Muscle layer of duodenum (tissue), 2 donors: ENCODE measurements at regions not wholly inside any gene's neighbourhood (a gene's known extent, or its start where the extent isn't known, plus 50 kb on each side); places are given as distances from the start of the nearest gene placed in this dataset.
"Not testable (repeated sequence)": the region's sequence is repeated elsewhere in the genome, so short reads cannot be mapped to it uniquely, and the experiment has no call there.

Source experiments
- H3K27ac ChIP-seq: one replicate; pipeline ENCODE4 v1.7.0; 2013; ENCODE audit warnings: mild to moderate bottlenecking, low read length
- H3K27me3 ChIP-seq: one replicate; pipeline ENCODE4 v1.7.0; 2013; ENCODE audit warnings: low read depth, mild to moderate bottlenecking, control low read depth, low read length
- H3K36me3 ChIP-seq, 2 donors: one replicate each; pipeline ENCODE4 v1.7.0; 2013; ENCODE audit warnings: low read length in 2 of 2, control low read depth in 1 of 2, mild to moderate bottlenecking in 1 of 2; ENCODE audit not compliant: insufficient read depth in 2 of 2, control insufficient read depth in 1 of 2
- H3K4me1 ChIP-seq, 2 donors: one replicate each; pipeline ENCODE4 v1.7.0; 2013; ENCODE audit warnings: low read length in 2 of 2, mild to moderate bottlenecking in 2 of 2, control low read depth in 1 of 2, moderate library complexity in 1 of 2; ENCODE audit not compliant: insufficient read depth in 2 of 2, control insufficient read depth in 1 of 2
- H3K4me3 ChIP-seq, 2 donors: one replicate each; pipeline ENCODE4 v1.7.0; 2013; ENCODE audit warnings: low read length in 2 of 2, low read depth in 1 of 2, mild to moderate bottlenecking in 1 of 2
- H3K9me3 ChIP-seq, 2 donors: one replicate each; pipeline ENCODE4 v1.7.0; 2013; ENCODE audit warnings: low read length in 2 of 2, control low read depth in 1 of 2, mild to moderate bottlenecking in 1 of 2; ENCODE audit not compliant: control insufficient read depth in 1 of 2
- donor health status: healthy.

DNA sequence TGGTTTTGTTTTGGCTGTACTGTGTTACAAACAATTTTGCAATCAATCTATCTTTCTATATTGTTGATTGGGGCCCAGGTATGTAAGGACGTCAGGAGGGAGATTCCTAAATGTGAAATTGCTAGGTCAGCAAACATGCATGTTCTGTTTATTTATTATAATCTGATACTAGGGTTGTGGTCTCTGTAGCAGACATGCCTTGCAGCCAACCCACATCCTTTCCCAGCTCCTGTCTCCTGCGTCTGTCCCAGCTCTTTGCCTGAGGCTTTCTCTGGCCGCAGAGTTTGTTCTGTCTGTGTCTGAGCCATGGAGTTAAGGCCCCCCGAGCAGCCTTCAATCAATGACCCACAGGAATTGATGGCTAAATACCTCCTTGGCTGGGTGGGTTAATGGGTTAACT, 124.0 kb upstream of the ZEB1 start:
- Histone ChIP-seq H3K9me3 (no peaks in the 10 kb centered on the region), H3K36me3 (no peaks in the 10 kb centered on the region), H3K27me3 (no peaks in the 10 kb centered on the region), H3K4me1 (no peaks in the 10 kb centered on the region), H3K27ac (no peak overlapping the region), H3K4me3 (no peak overlapping the region)

GRCh38 chr10:31197886-31198285, 121.1 kb upstream of the ZEB1 start:
- H3K9me3 ChIP-seq = no peaks in the 10 kb centered on the region
- H3K4me3 ChIP-seq = no peak overlapping the region
- no peaks in the 10 kb centered on the region for H3K27me3 ChIP-seq
- H3K36me3 ChIP-seq = no peaks in the 10 kb centered on the region
- no peaks in the 10 kb centered on the region for H3K4me1 ChIP-seq
- H3K27ac ChIP-seq = no peak overlapping the region

DNA sequence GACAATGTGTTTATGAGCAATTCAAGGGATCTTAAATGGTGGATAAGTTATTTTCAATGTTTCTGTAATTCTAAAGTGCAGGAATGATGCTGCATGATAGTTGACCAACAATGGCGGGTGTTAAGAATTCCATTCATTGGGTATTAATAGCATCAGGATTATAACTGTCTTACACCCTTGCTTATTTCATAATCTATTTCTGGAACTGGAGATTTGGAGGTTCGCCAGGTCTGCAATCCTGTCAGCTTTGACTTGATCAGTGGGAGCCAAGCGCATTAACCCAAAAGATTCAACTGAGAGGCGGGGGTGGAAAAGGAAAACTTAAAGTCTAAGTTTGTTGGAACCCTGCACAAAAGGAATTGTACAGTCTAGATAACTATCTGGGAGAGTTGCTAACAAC, 114.9 kb upstream of the ZEB1 start:
- Histone ChIP-seq H3K4me3 (no peak overlapping the region), H3K4me1 (peaks cover 0 to 5% of the 10 kb centered on the region in 2 donors), H3K27ac (no peak overlapping the region)

GRCh38 chr10:31207636-31208035, 111.4 kb upstream of the ZEB1 start:
- H3K9me3 ChIP-seq = no peaks in the 10 kb centered on the region
- H3K27me3 ChIP-seq = no peaks in the 10 kb centered on the region
- peaks cover 0 to 5% of the 10 kb centered on the region in 2 donors for H3K4me1 ChIP-seq
- no peak overlapping the region for H3K27ac ChIP-seq
- no peaks in the 10 kb centered on the region for H3K36me3 ChIP-seq
- no peak overlapping the region for H3K4me3 ChIP-seq

More for the DNA sequence above, 114.9 kb upstream of the ZEB1 start:
- H3K9me3 ChIP-seq = no peaks in the 10 kb centered on the region
- H3K36me3 ChIP-seq = no peaks in the 10 kb centered on the region
- H3K27me3 ChIP-seq = no peaks in the 10 kb centered on the region

DNA sequence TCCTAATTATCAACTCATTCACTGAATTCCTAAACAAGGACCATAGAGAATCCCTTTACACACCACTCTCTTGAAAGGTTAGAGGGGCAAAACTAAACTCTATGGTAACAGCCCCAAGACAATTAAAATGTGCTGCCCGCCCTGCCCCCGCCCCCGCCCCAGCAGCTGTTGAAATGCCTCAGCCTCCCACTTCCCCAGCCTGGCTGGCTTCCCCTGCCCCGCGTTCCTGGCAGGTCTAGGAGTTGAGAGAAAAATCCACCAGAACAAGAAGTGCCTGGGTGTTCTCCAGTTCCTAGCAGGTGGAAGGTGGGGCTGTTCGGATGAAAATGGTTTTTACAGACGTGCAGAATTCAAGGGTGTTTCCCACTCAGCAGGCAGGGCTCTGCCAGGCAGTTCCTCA, 109.5 kb upstream of the ZEB1 start:
- H3K36me3 ChIP-seq = no peaks in the 10 kb centered on the region
- H3K27me3 ChIP-seq = no peaks in the 10 kb centered on the region
- H3K4me3 ChIP-seq = no peak overlapping the region
- no peak overlapping the region for H3K27ac ChIP-seq
- H3K4me1 ChIP-seq = no peaks in the 10 kb centered on the region
- H3K9me3 ChIP-seq = no peaks in the 10 kb centered on the region

DNA sequence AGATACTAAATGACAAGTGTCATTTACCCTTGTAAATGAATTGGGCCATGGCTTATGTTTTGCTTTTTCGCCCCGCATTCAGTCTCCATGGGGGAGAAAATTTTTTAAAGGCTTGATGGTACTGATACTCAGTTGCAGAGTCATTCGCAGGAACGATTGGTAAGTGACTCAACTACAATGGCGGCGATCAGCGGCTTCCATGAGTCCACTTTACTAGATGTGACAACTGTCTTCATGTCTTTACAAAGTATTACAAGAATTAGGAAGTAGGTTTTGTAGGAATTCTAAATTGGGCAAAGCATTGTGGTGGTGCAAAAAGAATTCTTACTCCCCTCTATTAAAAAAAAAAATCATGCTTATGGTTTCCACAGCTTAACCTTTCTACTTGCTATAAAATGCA, 108.8 kb upstream of the ZEB1 start:
- no peaks in the 10 kb centered on the region for H3K4me1 ChIP-seq
- H3K27me3 ChIP-seq = no peaks in the 10 kb centered on the region
- no peak overlapping the region for H3K27ac ChIP-seq
- no peaks in the 10 kb centered on the region for H3K9me3 ChIP-seq
- H3K4me3 ChIP-seq = no peak overlapping the region
- H3K36me3 ChIP-seq = no peaks in the 10 kb centered on the region

DNA sequence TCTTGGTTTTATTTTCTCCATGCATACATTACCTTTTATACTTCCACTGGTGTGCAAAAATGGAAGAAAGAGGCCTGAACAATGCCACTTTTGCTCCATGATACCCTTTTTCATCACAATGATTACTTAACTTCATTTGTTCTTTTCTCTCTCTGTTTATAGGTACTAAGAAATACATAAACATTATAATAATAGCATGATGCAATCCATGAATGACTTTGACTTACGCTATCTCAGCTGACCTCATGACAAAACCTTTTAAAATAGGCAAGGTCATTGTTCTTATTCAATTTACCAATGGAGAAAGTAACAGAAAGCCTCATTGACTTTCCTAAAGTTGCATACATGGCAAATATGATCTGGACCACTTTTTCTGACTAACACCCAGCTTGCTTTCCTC, 105.1 kb upstream of the ZEB1 start:
- H3K4me1 ChIP-seq = no peaks in the 10 kb centered on the region
- H3K9me3 ChIP-seq = no peaks in the 10 kb centered on the region
- no peaks in the 10 kb centered on the region for H3K27me3 ChIP-seq
- no peaks in the 10 kb centered on the region for H3K36me3 ChIP-seq
- H3K27ac ChIP-seq = no peak overlapping the region
- no peak overlapping the region for H3K4me3 ChIP-seq

- Histone ChIP-seq H3K36me3 (no peaks in the 10 kb centered on the region), H3K27me3 (no peaks in the 10 kb centered on the region), H3K27ac (no peak overlapping the region), H3K4me1 (no peaks in the 10 kb centered on the region), H3K9me3 (no peaks in the 10 kb centered on the region), H3K4me3 (no peak overlapping the region)
Observed at GRCh38 chr10:31215052-31215451, 104.0 kb upstream of the ZEB1 start.

- Histone ChIP-seq H3K27ac (no peak overlapping the region), H3K4me3 (no peak overlapping the region)
Observed at GRCh38 chr10:31219306-31219705, 99.7 kb upstream of the ZEB1 start.

DNA sequence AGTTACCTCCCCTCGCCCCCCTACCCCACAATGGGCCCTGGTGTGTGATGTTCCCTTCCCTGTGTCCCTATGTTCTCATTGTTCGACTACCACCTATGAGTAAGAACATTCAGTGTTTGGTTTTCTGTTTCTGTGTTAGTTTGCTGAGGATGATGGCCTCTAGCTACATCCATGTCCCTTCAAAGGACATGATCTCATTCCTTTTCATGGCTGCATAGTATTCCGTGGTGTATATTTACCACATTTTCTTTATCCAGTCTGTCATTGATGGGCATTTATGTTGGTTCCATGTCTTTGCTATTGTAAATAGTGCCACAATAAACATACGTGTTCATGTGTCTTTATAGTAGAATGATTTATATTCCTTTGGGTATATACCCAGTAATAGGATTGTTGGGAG, 90.2 kb upstream of the ZEB1 start:
- not testable (repeated sequence) for H3K36me3 ChIP-seq, H3K27me3 ChIP-seq, H3K27ac ChIP-seq, H3K4me3 ChIP-seq, H3K4me1 ChIP-seq, H3K9me3 ChIP-seq

More at GRCh38 chr10:31219306-31219705, 99.7 kb upstream of the ZEB1 start:
- no peaks in the 10 kb centered on the region for H3K9me3 ChIP-seq
- no peaks in the 10 kb centered on the region for H3K27me3 ChIP-seq
- H3K4me1 ChIP-seq = no peaks in the 10 kb centered on the region
- H3K36me3 ChIP-seq = no peaks in the 10 kb centered on the region

- no peak overlapping the region for H3K27ac ChIP-seq
- no peaks in the 10 kb centered on the region for H3K9me3 ChIP-seq
- H3K27me3 ChIP-seq = no peaks in the 10 kb centered on the region
- H3K36me3 ChIP-seq = no peaks in the 10 kb centered on the region
- H3K4me3 ChIP-seq = no peak overlapping the region
- no peaks in the 10 kb centered on the region for H3K4me1 ChIP-seq
Observed at GRCh38 chr10:31239961-31240360, 79.1 kb upstream of the ZEB1 start.

- Histone ChIP-seq H3K4me1 (no peaks in the 10 kb centered on the region), H3K27ac (no peak overlapping the region), H3K27me3 (no peaks in the 10 kb centered on the region), H3K4me3 (no peak overlapping the region), H3K36me3 (no peaks in the 10 kb centered on the region), H3K9me3 (no peaks in the 10 kb centered on the region)
Observed at GRCh38 chr10:31242902-31243301, 76.1 kb upstream of the ZEB1 start.
